ENCODE measurements at regions not wholly inside any gene's neighbourhood (a gene's known extent, or its start where the extent isn't known, plus 50 kb on each side); places are given as distances from the start of the nearest gene placed in this dataset.

DNA sequence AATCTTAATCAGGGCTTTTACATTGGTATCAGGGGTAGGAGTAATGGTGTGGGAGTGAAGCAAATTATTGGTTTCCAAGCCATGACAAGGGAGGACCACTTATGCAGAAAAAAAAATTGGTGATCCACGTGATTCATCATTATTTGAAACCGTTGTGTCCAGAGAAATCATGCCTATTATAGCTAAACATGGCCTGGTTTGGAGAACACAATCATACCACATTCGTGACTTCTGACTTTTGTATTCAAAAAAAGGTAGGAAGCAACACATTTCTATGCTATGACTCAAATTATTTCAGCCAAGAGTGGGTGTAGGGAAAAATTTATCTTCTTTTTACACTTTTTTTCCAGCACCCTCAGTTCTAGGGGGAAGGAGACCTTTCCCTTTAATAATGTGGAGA, 924.3 kb upstream of the GBE1 start:
- no peak for DNase-seq (ENCODE audit: low read depth)
- Histone ChIP-seq H3K36me3 (ENCODE audit: control insufficient read depth, insufficient read depth, low read length) (no peaks in the 10 kb centered on the region), H3K4me3 (ENCODE audit: low read depth, low read length) (no peak overlapping the region), H3K27me3 (ENCODE audit: control insufficient read depth, insufficient read depth, low read length) (no peaks in the 10 kb centered on the region)
- TF ChIP-seq, protein P1, sequence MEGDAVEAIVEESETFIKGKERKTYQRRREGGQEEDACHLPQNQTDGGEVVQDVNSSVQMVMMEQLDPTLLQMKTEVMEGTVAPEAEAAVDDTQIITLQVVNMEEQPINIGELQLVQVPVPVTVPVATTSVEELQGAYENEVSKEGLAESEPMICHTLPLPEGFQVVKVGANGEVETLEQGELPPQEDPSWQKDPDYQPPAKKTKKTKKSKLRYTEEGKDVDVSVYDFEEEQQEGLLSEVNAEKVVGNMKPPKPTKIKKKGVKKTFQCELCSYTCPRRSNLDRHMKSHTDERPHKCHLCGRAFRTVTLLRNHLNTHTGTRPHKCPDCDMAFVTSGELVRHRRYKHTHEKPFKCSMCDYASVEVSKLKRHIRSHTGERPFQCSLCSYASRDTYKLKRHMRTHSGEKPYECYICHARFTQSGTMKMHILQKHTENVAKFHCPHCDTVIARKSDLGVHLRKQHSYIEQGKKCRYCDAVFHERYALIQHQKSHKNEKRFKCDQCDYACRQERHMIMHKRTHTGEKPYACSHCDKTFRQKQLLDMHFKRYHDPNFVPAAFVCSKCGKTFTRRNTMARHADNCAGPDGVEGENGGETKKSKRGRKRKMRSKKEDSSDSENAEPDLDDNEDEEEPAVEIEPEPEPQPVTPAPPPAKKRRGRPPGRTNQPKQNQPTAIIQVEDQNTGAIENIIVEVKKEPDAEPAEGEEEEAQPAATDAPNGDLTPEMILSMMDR (IDR thresholded peaks at IDR 0.05; ENCODE audit: insufficient read depth, low read length, severe bottlenecking) = no peak
- no peak for FAIRE-seq

DNA sequence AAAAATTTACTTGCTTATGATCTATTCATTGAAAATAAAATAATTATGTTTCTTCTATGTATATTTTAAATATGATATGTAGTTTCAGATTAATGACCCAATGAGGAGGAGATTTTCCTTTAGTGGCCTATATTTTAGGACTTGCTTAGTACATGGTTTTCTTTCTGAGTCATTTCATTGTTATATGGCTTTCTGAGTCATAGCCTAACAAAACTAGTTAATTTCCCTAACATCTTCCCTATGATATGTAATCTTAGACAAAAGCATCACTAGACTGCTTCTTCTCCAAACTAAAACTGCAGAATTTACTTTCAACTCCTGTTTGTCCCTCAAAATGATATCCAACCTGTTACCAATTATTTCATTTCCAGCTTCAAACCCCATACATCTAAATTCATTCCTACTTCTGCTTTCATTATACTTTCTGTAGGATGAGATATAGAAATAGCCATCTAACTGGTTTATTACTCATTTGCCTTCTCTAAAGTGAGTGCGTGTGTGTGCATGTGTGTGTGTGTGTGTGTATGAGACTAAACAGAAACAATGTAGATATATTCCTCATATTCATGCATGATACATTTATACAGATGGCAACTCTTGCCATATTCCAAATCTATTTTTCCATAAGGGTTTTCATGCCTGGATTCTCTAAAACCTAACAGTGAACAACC, 915.0 kb upstream of the GBE1 start:
- peak; percentile 71 for DNase-seq (ENCODE audit: low read depth)
- Histone ChIP-seq H3K27me3 (ENCODE audit: control insufficient read depth, insufficient read depth, low read length) (no peaks in the 10 kb centered on the region), H3K36me3 (ENCODE audit: control insufficient read depth, insufficient read depth, low read length) (no peaks in the 10 kb centered on the region), H3K4me3 (ENCODE audit: low read depth, low read length) (no peak overlapping the region)
- TF ChIP-seq, protein P1 (IDR thresholded peaks at IDR 0.05; ENCODE audit: insufficient read depth, low read length, severe bottlenecking) = no peak
- FAIRE-seq = no peak

DNA sequence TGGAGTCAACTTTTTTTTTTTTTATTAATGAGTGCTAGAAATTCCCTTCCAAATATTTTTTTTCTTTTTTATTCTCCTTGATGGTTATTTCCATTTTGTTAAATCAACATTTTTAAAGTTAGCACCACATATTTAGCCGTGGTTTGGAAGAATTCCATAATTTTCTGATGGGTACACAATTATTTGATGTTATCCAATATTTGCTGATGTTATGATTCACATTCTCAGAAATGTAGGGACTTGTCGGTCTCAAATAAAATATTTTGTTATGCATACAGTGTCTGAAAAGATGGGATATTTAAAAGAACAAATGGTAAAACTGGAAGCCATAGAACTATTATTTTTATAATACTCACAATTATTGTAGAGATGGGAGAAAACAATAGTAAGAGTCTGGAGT, 911.5 kb upstream of the GBE1 start:
- FAIRE-seq = no peak
- H3K36me3 ChIP-seq (ENCODE audit: control insufficient read depth, insufficient read depth, low read length) = no peaks in the 10 kb centered on the region
- H3K4me3 ChIP-seq (ENCODE audit: low read depth, low read length) = no peak overlapping the region
- DNase-seq (ENCODE audit: low read depth) = peak; percentile 22
- H3K27me3 ChIP-seq (ENCODE audit: control insufficient read depth, insufficient read depth, low read length) = no peaks in the 10 kb centered on the region
- TF ChIP-seq, protein P1 (IDR thresholded peaks at IDR 0.05; ENCODE audit: insufficient read depth, low read length, severe bottlenecking) = no peak

DNA sequence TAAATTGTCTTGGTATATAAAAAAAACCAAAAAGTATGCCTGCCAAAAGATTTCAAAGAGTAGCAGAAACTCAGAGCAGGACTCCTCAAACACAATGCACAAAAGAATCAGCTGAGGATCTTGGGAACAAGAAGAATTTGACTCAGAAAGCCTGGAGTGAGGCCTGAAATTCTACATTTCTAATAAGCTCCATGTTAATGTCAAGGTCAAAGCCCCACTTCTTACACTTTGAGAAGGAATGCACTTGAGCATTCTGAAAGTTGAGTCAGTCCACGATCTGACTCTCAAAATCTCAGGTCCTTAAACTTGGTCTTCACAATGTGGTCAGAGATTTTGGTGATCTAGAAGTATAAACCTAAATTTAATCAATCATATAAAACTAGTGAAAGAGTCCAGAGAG, 910.0 kb upstream of the GBE1 start:
- H3K27me3 ChIP-seq (ENCODE audit: control insufficient read depth, insufficient read depth, low read length) = no peaks in the 10 kb centered on the region
- FAIRE-seq = no peak
- H3K36me3 ChIP-seq (ENCODE audit: control insufficient read depth, insufficient read depth, low read length) = no peaks in the 10 kb centered on the region
- no peak overlapping the region for H3K4me3 ChIP-seq (ENCODE audit: low read depth, low read length)
- TF ChIP-seq, protein P1 (IDR thresholded peaks at IDR 0.05; ENCODE audit: insufficient read depth, low read length, severe bottlenecking) = no peak
- no peak for DNase-seq (ENCODE audit: low read depth)

DNA sequence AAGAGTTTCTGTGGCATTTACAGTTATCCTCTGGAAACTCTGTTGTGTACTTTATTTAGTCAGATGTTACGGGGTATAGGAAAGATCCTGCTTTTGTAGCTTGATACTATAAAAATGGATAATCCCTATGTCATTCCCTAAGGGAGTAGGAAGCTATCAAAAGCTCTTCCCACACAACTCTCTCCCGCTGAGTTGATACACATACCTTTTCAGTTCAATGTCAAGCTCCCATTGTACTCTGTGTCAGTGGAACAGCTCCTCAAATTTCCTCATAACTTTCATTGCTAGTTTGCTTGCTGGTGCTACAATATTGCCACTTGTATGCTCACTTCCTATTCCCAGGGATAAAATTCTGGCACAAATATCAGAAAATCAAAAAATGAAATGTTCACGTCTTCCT, 893.3 kb upstream of the GBE1 start:
- DNase-seq (ENCODE audit: low read depth) = no peak
- Histone ChIP-seq H3K36me3 (ENCODE audit: control insufficient read depth, insufficient read depth, low read length) (no peaks in the 10 kb centered on the region), H3K27me3 (ENCODE audit: control insufficient read depth, insufficient read depth, low read length) (no peaks in the 10 kb centered on the region), H3K4me3 (ENCODE audit: low read depth, low read length) (no peak overlapping the region)
- TF ChIP-seq, protein P1 (IDR thresholded peaks at IDR 0.05; ENCODE audit: insufficient read depth, low read length, severe bottlenecking) = no peak
- FAIRE-seq = no peak

DNA sequence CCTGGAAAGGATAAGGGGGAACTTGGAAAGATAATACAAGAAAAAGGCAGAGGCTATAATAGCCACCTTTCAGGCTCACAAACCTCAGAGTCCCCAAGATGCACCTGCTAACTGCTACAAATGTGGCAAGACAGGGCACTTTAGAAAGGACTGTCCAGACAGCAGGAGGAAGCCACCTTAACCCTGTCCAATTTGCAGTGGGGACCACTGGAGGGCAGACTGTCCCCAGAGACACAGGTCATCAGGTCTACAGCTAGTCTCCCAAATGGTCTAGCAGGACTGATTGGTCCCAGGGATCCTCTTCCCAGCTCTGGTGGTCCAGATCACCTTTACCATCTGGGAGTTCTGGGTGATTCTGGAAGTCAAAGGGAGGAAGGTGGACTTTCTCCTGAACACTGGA, 882.5 kb upstream of the GBE1 start:
- TF ChIP-seq, protein P1 (IDR thresholded peaks at IDR 0.05; ENCODE audit: insufficient read depth, low read length, severe bottlenecking) = peak; percentile 9
- FAIRE-seq (peak; percentile 81), DNase-seq (ENCODE audit: low read depth) (peak; percentile 8)
- Histone ChIP-seq H3K36me3 (ENCODE audit: control insufficient read depth, insufficient read depth, low read length) (no peaks in the 10 kb centered on the region), H3K4me3 (ENCODE audit: low read depth, low read length) (no peak overlapping the region), H3K27me3 (ENCODE audit: control insufficient read depth, insufficient read depth, low read length) (no peaks in the 10 kb centered on the region)

Measured in bronchial epithelial cell (primary cell).